ENCODE measurements at regions not wholly inside any gene's neighbourhood (a gene's known extent, or its start where the extent isn't known, plus 50 kb on each side); places are given as distances from the start of the nearest gene placed in this dataset.

GRCh38 chr2:64287202-64287740 lies 143.1 kb upstream of the PELI1 start:
- TF ChIP-seq CTCF (IDR thresholded peaks at IDR 0.05) (no peak), POLR2AphosphoS5 (IDR thresholded peaks at IDR 0.05; ENCODE audit: low read depth, low read length) (no peak), RXRA (IDR thresholded peaks at IDR 0.05; ENCODE audit: borderline replicate concordance, low read depth) (no peak), GABPA (IDR thresholded peaks at IDR 0.05; ENCODE audit: low read depth) (no peak), EP300 (IDR thresholded peaks at IDR 0.05; ENCODE audit: borderline replicate concordance in 1 of 2, low read depth in 1 of 2, low read length in 1 of 2) (no peak), REST (IDR thresholded peaks at IDR 0.05; ENCODE audit: low read depth, low read length) (no peak), RCOR1 (IDR thresholded peaks at IDR 0.05; ENCODE audit: low read length) (no peak), ZBTB33 (IDR thresholded peaks at IDR 0.05; ENCODE audit: borderline replicate concordance, low read depth) (no peak), RAD21 (IDR thresholded peaks at IDR 0.05; ENCODE audit: low read length) (no peak), TCF12 (IDR thresholded peaks at IDR 0.05) (no peak), TEAD4 (IDR thresholded peaks at IDR 0.05; ENCODE audit: borderline replicate concordance, insufficient read depth) (no peak)

Data from SK-N-SH (cell line).